Fibroblast of skin of left quadriceps (primary cell): ENCODE measurements at regions not wholly inside any gene's neighbourhood (a gene's known extent, or its start where the extent isn't known, plus 50 kb on each side); places are given as distances from the start of the nearest gene placed in this dataset.

Experiments
- DNase-seq, 2 experiments: peaks; one replicate each; pipeline ENCODE4 v3.0.0-alpha.2; 2013; ENCODE audit warnings: low read depth in 2 of 2

- no peak for DNase-seq
Measured at GRCh38 chr2:42904576-42904876, 112.1 kb upstream of the HAAO start.

DNA sequence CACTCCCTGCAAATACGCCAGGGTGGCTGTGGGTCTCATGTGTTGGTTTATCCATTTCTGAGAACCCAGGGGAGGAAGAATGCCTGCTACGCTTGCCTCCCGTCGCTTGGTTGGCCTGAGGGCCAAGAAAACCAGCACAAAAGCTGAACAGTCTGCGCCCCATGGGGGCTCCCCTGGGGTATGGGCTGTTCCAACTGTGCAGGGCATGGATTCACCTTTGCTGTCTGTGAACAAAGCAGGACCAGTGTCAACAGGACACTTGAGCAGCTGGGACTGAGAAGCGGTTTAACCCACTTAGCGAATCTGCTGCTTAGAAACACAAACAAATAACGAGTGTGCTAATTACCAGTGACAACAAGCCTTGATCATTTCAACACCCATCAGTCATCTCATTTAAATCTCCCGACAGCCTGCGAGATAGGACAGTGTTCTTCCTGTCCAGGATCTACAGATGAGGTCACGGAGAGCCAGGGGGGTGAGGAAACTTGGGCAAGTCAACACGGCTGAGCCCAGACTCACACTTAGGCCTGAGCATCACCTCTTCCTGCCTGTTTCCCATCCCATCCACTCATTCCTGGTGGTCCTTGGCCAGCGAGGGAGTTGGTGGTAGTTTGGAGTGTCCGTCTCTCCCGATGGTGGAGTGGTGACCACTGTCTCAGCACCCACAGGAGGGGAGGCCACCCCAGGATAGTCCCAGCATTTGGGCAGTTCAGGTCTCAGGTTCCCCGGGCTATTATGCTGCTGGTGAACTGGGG lies 111.6 kb upstream of the HAAO start:
- DNase-seq = no peak

DNA sequence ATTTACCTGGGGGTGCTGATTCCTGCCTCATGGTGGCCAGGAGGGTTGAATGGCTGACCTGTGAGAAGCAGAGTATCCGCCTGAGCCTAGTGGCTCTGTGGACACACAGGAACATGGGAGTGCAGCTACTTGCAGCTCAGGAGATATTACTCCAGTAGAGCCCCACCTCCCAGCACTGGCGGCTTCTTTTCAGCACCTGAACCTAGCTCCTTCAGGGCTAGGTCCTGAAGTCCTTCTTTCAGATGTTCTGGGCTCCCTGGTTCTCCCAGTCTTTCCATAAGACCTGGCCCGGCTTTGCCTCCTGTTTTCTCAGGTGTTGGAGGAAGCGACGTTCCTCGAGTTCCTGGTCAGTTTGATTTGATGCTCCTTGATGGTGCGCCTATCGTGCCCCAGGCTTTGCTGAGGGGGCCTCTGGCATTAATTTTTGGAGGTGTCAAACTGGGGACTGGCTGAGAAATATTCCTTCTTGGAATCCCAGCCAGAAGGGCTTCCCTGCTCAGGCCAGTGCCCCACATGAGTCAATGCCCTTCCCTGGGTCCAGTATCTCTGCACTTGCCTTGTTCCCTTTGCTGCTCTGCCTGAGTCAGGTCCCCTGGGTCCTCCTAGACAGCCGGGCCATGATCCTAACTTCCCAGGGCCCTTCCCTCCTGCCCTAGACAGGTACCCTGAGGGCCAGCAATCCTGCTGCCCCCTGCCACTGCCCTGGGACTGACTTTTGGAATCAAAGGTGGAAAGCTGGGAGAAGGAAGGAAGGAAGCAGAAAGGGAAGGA lies 110.7 kb upstream of the HAAO start:
- DNase-seq = no peak

GRCh38 chr2:42901076-42901640 lies 108.8 kb upstream of the HAAO start:
- no peak for DNase-seq

- peak in 1 of 2 experiments; percentile 44 for DNase-seq
Measured at GRCh38 chr2:42900289-42900891, 108.0 kb upstream of the HAAO start.

DNA sequence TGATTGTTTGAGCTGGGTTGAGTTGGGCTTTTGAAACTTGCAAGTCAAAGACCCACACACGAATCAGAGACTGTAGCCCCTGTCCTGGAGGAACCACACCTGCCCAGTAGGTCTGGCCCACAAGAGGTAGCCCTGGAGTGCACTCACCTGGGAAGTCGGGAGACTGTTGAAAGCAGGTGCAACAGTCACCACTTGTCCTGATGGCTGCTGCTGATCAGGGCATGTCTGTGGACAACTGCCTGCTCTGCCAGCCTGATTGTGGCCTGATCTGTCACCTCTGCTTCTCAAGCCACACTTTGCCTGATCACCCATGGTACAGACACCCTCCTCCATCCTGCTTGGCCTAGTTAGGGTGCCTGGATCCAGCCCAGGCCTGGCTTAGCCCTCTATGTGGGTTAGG lies 105.0 kb upstream of the HAAO start:
- no peak for DNase-seq

DNA sequence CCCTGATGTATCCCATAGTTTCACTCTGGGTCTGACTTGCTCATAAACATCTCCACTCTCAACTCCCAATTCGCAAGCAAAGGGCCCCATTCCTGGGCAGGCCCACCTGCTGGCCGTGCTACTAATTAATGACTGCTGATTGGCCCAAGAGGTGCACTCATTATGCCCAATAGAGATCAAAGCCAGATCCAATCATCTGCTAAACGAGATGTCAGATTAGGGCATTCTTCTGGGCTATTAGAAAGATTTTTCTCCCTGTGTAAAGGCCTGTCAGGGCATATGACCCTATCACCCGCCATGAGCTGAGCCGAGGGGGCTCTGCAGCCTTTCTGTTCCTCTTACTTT lies 103.4 kb upstream of the HAAO start:
- no peak for DNase-seq

DNA sequence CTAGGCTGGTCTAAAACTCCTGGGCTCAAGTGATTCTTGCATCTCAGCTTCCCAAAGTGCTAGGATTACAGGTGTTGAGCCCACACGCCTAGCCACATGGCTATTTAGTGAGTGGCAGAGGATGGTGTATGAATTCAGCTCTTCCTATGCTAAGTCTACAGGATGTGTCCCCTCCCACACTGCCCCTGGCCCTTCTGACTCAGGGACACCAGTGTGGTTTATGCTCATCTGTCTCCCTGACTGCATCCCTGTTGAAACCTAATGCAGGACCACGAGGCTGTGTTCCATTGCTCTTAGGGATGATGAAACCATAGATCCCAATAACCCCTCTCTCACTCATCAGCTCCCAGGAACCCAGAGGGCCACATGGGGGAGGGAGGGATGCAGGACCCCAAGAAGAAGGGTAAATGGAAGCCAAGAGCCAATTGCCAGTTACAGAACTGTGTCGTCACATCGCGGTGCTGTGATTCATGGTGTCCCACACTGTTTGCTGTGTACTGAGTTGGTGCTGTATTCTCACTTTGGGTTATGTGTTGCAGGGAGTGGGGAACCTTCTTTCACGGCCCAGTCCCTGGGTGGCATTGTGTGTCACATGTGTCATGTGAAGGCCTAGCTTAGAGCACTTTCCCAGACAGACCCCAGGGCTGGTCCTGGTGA lies 102.9 kb upstream of the HAAO start:
- no peak for DNase-seq

DNA sequence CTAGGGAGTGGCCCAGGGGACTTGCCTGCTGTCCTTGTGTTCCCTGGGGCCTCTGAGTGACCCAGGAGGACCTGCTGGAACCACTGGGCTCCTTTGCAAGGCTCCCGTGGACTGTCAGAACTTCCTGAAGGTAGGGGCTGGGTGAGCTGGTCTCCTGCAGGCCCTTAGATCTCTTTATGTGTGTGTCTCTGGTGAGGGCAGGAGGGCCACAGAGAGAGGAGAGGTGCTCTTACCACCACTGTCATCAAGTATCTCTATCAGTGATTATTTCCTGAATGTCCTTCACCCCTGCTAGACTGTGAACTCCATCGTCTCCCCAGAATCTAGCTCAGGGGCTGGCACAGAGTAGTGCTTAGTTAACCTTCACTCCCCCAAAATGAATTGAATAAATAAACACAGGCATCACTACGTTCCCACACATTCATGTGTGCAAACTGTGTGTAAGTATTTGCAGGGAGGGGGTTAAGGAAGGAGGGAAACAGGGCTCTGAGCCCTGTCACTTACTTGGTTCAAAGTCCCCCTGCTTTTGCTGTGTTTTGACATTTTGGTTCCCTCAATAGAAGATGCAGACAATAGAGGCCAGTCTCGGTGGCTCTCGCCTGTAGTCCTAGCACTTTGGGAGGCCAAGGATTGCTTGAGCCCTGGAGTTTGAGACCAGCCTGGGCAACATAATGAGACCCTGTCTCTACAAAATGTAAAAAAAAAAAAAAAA lies 100.8 kb upstream of the HAAO start:
- no peak for DNase-seq

DNA sequence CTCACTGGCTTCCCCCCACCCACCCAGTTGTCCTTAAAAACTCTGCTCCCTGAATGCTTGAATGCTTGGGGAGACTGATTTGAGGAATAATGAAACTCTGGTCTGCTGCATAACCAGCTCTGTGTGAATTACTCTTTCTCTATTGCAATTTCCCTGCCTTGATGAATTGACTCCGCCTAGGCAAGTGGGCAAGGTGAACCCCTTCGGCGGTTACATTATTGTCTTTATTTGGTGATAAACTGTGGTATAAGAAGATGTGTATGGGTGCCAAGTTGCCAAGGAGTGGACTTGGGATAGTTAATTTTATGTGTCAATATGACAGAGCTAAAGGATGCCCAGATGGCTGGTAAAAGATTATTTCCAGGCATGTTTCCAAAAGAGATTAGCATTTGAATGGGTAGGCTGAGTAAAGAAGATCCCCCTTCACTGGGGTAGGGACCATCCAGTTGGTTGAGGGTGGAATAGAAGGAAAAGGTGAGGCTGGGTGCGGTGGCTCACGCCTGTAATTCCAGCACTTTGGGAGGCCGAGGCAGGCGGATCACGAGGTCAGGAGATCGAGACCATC lies 98.5 kb upstream of the HAAO start:
- no peak for DNase-seq

DNA sequence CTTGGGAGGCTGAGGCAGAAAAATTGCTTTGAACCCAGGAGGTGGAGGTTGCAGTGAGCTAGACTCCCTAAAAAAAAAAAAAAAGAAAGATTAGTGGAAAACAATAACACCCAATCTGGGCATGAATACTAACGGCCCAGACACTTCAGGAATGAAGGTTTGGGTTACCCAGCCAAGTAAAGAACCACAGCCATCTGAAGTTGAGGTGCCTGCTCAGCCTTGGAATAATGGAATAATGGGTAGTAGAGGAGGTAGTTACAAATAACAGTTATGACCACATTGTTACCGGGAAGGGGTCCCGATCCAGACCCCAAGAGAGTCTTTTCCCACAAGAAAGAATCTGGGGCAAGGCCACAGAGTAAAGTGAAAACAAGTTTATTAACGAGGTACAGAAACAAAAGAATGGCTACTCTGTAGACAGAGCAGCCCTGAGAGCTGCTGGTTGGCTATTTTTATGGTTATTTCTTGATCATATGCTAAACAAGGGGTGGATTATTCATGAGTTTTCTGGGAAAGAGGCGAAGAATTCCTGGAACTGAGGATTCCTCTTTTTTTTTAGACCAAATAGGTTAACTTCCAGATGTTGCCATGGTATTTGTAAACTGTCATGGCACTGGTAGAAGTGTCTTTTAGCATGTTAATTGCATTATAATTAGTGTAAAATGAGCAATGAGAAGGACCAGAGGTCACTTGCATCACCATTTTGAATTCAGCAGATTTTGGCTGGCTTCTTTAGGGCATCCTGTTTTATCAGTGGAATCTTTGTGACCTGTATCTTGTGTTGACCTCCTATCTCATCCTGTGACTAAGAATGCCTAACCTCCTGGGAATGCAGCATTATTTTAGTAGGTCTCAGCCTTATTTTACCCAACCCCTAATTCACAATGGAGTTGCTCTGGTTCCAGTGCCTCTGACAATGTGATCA lies 96.2 kb upstream of the HAAO start:
- DNase-seq = no peak

DNA sequence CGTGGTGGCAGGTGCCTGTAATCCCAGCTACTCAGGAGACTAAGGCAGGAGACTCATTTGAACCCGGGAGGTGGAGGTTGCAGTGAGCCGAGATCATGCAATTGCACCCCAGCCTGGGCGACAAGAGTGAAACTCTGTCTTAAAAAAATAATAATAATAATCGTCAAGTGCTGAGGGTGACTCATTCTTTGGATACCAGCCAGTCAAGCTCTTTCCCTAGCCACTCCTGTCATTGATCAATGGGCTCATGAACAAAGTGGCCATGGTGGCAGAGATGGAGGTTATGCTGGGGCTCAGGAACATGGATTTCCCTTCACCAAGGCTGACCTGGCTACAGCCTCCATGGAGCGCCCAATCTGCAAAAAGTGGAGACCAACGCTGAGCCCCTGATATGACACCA lies 94.5 kb upstream of the HAAO start:
- no peak for DNase-seq

- no peak for DNase-seq
Measured at GRCh38 chr2:42882756-42883155, 90.4 kb upstream of the HAAO start.

GRCh38 chr2:42881732-42882131 lies 89.3 kb upstream of the HAAO start:
- no peak for DNase-seq

DNA sequence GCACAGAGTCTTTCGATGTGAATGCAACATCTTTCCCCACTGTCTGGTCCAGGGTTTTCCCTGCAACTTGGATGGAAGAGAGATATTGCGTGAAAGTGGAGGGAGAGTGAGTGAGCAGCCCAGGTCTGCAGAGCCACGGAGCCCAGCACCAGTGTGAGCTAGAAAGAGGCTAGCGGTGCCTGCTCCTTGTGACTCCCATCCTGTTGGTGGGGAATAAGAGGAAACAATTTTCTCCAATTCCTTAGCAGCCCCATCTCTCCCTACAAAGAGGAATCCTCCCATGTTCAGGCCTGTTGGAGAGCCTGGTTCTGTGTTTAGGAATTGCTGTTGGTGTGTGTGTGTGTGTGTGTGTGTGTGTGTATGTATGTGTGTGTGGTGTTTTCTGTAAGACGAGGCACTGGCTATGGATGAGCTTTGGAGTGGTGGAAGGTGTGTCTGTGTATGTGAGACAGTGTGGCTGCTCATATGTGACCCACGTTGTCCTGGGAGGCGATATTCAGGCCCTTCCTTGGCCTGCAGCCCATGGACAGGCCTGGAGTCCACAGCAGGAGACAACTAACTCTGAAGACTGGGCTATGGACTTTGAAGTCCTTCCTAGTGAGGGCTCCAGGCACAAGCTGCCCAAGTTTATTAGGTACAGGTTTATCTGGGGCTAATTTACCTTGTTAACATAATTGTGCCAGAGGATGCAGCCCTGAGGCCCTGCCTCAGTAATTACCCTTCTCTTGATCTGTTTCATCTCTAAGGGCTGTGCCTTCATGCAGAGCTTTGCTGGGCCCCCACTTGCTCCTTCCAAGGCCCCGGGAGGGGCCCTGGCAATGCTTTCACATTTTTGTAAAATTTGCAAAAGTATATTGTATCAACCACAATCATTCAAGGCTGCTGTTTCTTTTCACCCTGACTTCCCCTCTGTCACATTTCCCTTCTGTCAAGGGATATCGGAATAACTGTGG lies 88.6 kb upstream of the HAAO start:
- no peak for DNase-seq

- DNase-seq = no peak
Measured at GRCh38 chr2:42879913-42880737, 87.7 kb upstream of the HAAO start.

DNA sequence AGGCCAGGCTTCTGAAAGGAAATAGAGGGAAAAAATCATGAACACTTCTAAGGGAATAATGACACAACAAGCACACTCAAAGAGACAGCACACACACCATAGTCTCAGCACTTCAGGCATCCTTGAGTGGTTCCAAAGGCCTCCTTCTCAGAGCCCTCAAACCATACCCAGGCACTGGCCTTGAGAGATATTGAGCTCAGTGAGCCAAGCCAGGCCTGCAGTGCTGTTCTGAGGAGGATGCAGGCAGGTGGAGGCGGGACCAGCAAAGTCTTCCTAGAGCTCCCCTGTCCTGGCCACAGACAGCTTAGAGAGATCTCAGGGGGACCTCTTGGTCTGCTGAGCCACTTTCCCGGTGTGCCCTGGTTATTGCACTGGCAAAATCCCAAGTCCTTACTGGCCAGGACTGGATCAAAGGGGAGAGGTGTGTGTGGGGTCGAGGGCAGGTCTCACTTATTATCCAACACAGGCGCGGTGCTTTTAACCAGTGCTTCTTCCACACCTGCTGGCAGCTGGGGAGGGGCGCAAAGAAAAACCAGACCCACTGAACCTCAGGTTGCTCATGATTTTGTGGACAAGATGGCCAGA lies 86.8 kb upstream of the HAAO start:
- DNase-seq = no peak

GRCh38 chr2:42878581-42878980 lies 86.2 kb upstream of the HAAO start:
- no peak for DNase-seq
